PC-3 (cell line): ENCODE measurements at regions not wholly inside any gene's neighbourhood (a gene's known extent, or its start where the extent isn't known, plus 50 kb on each side); places are given as distances from the start of the nearest gene placed in this dataset.

Experiments used
- CTCF ChIP-seq: fragments of 300-600 bp; sonication (generic); conservative IDR thresholded peaks from 2 replicates; pipeline ENCODE4 v1.5.1; 2017; ENCODE audit warnings: antibody characterized with exemption, low read depth, mild to moderate bottlenecking, low read length
- EZH2phosphoT487 ChIP-seq: fragments of 300-600 bp; sonication (generic); IDR thresholded peaks from 2 replicates; pipeline ENCODE4 v1.6.1; 2018; ENCODE audit warnings: mild to moderate bottlenecking, antibody characterized with exemption, low read length, borderline replicate concordance

- TF ChIP-seq CTCF = no peak
- no peak for TF ChIP-seq EZH2phosphoT487
Measured at GRCh38 chr12:97063292-97063935, 156.4 kb downstream of the NEDD1 start.
